Kidney tubule cell (primary cell): ENCODE measurements at regions not wholly inside any gene's neighbourhood (a gene's known extent, or its start where the extent isn't known, plus 50 kb on each side); places are given as distances from the start of the nearest gene placed in this dataset.
A peak's percentile ranks its signal among the peaks of the same experiment; 100 is the strongest.

Source experiments
- DNase-seq: peaks from one replicate; pipeline ENCODE4 v3.0.0-alpha.2; 2018; ENCODE audit warnings: low spot score

DNA sequence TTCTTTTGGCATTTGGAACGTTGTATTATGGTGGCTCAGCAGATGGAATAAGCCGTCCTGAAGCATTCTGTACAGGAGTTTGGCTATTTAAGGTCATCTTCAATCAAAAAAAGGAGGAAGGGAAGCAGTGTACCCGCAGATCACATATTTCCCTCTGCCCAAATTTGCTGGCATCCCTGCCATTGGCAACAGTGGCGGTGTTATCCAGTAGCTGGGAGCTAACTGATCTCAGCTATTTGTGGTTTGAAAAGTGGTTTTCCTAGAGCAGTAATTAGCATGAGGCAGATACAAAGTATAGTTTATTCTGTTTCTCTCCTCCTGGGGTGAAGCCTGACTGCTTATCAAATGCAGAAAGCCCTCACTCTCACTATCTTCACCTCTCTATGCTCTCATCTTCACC, 576.8 kb downstream of the QKI start:
- no peak for DNase-seq

DNA sequence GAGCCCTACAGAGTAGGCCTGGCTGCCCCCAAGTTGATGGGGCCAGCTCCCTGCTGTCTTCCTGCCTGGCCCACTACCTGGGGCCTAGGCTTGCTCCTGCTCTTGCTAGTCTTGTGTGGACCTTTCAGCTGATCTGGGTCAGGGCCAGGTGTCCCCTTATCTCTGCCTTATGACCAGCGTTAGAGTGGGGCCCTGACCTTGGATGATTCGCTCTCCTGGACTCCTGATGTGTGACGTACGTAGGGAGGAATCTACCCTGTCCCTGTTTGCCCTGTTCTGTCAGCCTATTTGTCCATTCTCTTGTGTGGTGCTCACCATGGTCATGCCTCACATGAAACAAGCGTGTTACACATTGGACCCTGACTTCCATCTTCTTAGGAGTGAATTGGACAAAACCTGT, 571.8 kb downstream of the QKI start:
- DNase-seq = peak; percentile 68

DNA sequence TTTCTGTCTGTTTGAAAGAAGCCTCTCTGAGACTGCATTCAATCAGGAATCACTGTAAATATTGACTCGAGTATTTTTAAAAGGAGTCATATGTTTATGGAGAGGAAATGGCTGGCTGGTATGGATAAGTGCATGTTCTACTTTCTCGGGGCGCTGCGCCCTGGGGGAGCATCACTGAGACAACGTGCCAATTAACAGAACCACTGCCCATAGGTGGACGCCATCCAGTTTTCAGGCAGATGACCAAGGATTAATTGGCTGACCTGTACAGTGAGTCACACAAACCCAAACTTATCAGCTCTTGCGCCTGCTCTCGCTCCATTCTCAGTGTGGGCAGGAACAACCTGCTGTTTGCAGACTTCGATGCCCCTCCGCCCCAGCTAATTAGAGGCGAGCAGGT, 571.2 kb downstream of the QKI start:
- no peak for DNase-seq

DNA sequence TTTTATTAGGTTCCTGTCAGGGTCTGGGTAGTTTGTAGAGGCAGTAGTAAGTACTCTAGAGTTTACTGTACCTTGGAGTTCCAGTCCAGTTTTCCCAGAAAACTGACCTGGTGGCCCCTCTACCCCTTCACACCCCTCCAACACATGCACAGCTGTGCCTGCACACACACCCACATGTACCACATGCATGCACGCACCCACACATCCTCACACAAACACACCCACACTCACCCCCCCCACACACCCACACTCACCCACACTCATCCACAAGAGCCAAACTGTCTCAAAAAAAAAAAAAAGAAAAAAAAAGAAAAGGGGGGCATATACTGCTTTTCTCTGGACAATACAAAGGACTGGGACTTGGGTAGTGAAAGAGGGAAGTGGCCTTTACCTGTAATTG, 570.5 kb downstream of the QKI start:
- DNase-seq = no peak

DNA sequence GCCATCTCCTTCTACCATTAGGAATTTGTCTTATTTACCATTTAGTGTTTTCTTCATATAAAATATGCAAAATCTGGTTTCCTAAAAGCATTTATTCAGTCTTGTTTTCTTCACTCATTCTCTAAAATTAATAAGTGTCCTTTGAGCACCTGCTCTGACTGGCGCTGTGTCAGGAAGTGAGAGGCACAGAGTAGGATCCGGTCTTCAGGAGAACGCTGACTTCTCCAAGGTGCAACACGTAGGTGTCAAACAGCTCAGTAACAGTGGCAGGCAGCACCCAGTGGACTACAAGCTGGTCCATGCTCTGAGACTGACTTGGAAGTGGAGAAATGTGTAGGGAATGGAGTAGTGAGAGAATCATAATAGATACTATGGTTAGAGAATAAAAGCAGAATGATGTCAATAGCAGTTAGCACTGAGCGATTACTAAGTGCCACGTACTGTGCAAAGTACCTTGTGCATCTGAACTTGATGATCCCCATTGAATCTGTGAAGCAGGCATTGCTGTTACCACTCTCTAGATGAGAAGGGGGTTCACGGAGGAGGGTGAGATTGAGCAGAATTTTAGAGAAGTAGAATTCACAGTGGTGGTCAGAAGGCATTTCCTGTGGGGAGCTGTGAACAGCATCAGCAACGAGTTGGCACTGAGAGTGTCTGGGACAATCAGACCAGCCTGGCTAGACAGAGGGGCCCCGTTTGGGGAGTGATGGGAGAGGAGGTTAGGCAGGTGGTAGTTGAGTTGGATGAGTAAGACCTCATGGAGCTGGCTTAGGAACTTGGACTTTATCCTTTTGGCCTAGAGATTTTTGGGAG, 569.8 kb downstream of the QKI start:
- DNase-seq = peak; percentile 21

DNA sequence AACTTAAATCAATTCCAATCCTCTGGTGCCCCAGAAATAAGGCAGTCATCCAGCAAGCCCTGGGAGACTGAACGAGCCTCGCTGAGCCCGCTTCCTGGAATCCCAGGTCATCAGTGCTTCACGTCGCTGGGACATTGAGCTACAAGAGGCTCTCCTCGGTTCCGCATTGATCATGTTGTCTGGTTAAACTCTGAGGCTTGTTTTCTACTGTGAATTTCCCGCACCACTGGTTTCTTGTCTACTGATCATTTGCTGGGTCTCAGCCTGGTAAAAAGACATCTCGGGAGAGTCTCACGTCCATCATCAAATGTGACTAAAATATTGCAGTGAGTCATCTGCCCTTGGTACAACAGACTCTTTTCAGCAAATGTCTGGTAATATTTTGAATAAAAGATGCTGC, 569.2 kb downstream of the QKI start:
- DNase-seq = no peak

DNA sequence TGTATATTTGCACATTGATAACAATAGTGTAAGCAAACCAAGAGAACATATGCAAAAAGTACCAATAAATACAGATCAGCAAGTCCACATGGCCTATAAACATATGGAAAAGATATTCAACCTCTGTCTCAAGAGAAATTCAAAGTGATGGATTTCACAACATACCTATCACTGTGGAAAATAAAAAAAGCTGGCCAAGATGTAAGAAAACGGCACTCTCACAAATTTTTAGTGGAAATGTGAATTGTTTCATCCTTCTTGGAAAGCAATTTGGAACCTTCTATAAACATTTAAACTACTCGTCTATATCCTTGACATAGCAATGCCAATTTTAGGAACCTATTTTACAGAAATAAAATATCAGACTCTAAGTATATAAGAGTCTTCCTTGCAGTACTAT, 559.8 kb downstream of the QKI start:
- no peak for DNase-seq

DNA sequence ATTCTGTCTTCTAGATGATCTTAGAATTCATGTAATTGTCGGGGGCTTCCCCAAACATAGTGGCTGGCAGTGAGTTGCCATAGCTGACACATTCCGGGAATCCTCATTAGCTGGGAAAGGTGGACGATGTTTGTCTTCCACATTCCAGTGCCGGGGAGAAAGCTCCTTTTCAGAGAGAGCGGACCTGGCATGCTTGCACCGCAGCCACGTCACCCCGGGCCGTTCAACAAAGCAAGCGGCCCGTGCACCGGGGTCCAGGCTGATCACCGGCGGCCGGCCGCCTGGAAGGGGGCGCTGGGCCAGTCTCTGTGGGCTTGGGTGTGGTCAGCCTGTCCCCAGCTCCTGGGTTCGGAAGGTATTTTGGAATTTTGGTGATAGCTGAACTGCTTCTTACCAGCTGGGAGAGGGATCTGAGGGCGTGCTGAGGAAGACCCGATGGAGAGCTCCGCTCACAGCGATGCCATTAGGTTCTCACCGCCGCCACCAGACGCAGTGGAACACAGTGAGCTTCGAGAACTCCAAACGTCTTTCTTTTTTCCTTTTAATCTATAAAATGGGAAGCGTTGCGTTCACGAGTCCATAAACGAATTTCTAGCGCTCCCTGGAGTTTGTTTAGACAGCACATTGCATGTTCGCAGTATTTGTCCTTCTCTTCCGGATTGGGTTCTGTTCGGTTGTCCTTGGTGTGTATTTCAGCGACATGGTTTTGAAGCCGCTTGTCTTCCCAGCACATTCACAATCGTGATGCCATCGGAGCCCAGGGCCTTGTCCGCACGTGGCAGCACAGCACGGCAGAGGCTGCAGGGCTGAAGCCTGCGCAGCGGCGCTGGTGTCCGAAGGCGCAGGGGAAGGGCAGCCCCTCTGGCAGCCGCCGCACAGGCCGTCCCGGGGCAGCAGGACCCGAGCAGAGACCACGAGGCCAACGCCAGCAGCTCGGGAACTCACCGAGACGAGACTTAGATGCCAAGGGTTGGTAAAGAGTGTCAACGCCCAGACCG, 557.6 kb downstream of the QKI start:
- DNase-seq = peak; percentile 81

DNA sequence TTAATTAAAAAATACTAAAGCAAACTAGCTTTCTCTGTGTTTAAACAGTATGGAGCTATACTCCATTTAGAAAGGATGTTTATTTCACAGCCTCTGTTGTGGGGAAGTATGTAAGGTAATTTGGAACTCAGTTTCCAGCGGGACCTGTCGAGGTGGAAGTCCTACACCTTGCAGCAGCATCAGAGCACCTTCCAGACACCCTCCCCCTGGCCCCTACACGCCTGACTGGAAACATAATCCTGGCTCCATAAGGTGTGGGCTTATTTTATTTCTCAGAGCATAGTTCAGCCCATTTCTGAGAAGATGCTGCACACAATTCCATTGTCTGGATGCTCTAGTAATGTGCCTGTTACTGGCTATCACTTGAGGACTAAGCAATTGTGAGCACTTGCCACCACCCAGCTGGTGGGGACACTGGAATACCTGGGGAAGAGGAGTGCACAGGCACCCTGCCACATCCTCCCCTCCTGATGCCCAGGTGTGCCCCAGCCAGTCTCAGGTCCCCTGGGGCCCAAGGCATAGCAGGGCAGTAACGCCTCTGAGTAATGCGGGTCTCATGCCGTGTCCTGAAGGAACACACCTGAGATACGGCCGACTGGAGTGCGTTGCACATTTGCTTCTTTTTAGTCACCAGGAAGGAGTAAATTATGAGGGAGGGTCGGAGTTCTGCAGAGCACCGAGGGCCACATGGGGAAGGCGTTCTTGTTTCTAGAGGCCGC, 556.5 kb downstream of the QKI start:
- no peak for DNase-seq

DNA sequence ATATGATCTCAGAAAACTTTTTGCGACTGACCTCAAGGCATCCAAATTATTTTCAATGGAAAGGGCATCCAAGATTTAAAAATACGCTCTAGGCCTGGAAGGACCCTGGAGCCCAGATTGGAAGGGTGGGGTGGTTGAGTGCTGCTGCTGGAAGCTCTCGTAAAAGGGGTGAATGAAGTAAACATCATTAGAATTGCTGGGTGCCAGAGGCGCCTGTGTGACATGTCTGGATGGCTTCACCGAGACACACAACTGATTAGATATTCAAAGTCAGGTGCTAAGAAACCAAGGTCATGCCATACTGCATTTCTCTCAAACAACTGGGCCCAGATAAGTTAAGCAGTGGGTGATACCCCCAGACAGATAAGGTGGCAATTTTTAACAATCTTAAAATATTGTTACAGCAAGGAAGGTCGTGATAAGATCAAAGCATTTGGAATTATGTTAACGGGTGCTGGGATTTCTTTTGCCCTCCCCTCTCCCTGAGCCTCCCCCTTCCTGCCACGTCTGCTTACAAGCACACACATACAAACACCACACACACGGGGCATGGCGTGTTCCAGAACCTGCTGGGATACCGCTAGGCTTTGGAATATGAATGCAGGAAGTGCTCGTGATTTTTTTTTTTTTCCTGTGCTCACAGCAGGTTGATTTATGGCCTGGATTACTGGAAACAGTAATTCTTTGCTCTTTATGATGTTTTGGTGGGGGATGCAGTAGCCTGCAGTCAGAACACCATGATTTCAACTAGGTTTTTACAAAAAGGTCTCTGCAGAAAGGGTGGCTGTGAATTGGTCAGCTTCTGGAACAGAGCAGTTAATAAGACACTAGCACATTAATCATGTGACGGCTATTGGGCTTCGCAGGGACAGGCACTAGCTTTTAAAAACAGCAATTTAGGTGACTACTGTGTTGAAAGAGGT, 551.2 kb downstream of the QKI start:
- DNase-seq = peak; percentile 53

DNA sequence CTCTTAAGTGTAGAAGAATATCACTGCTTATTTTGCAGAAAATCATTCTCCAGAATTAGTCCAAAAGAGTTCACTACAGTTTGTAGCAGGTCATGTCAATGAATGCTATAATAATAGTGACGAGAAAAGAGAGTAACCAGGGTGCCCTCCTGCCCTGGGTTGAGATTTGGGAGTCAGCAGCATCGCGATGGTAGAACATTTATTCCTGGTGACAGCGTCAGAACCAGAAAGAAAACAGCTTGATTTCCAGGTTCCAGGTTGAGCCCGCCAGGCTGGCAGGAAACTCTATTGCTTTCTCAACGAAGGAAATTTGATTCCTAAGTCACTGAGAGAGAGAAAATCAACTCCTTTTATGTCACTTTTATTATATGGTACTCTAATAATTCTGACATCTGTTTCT, 550.3 kb downstream of the QKI start:
- DNase-seq = no peak

DNA sequence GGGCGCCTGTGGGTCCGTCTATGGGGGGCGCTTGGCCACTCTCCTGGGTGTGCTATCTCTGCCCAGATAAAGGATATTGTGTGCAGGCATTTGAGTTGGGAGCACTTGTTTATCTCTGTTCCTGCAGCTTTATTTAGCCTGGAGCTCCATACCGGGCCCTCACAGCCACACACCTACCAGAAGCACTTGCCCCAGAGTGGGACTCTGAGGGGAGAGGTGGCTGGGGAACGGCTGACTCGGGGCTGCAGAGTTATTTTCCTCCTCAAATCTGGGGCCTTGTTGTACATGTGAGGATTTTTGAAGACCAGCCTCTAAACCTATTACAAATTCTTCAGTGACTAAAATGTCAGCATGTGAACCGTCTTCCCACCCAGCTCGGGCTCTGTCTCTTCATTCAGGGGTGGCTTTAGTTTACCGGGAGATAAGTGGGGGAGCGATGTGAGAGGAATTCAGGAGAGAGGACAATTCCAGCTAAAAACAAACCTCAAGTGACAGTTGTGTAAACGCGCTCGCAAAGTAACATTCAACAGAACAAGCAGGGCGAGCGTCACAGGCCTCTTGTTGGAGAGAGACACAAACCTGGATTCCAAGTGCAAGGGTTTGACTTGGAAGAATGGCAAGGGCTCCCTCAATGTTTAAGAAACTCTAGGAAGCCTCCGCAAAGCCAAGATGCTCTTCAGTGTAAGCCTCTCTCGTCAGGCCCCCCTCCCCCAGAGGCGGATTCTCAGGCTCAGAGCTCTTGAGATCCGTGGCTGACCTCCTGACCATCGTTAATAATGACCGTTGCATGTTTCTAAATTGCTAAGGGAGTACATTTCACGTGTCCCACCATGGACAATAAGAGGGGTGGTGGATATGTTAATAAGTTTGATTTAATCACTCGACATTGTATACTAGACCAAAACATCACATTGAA, 548.9 kb downstream of the QKI start:
- DNase-seq = no peak

DNA sequence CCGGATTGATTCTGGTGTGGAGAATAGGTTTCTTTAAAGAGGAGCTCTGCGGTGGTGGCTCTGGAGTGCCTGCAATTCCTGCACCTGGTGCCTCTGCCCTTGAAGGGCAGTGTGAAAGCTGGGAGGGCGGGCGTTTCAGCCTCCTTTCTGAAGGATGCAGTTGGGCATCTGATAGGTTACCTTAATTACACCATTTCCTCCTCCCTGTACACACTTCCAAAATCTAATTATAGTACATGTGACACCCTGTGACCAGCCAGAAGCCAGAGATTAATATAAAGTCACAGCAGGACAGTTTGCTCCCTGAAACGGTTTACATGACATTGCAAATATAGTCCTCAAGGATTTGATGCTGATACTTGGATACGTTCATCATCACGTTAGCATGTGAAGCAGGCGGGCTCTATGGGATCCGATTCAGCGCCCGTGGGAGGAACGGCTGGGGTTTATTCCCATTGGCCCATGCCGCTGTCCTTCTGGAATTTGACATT, 548.2 kb downstream of the QKI start:
- DNase-seq = no peak

DNA sequence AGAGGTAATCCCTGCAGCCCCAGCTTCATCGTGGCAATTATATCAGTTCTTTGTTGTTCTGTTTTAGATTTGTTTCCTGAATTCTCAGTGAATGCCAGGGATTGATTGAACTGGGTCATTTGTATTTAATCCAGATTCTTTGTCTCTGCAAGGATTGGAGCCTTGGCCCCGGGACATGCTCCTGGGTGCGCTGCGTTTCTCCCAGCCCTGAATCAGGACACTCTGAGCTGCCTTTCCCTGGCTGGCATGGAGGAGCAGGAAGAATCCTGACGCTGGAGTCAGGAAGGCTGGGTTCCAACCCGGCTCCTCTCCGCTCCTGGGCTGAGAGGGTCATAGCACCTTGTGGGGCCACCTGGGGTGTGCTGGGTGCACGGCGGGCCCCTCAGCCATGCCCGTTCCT, 545.6 kb downstream of the QKI start:
- no peak for DNase-seq

DNA sequence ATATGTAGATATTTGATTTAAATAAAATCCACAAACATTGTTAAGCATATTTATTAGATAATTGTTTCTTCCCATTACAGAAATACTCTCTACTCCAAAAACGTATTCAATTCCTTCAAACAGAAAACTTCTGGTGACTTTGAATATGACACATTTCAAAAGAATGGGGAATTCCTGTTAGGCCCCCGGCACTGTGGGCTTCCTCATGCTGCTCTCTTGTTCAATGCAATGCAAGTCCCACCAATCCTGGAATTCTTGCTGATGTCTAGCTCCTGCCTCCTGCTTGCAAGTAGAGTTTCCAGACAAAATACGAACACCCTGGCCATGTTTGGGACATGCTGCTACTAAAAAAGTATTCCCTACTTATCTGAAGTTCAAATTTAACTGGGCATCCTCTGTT, 544.1 kb downstream of the QKI start:
- DNase-seq = peak; percentile 83

DNA sequence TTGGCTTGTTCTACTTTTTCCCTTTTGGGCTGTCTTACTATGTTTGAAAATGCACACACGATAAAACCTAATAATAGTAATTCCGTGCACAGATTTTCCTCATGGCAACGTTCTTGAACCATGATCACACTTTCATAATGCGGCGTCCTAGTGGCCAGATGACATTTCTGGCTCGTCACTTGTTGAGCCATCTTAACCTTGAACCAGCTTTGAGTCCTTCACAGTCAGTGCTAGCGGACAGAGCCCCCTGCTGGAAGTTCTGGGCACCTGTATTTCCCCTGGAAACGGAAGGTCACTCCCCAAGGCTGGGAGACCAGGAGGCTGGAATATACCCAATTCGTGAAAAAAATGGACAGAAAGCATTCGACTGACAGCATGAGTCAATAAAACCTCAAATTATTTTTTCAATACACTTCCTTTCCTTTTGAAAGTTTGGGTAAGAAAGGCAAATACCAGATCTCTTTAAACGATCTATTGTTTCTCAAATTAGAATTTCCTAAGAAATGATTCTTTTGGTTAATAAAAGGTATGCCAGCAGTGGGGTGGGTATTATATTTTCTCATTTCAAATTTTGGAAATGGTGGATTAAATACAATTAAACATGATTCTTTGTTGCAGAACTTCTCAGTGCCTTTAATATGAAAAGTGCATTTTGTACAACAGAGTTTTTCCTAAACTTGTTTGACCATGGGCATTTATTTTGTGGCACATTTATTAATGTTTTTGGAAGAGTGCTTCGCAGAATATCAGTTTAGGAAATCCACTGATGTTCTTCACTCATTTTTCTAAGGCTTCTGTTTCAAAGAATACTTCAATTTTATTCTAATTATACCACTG, 542.3 kb downstream of the QKI start:
- DNase-seq = peak; percentile 83

DNA sequence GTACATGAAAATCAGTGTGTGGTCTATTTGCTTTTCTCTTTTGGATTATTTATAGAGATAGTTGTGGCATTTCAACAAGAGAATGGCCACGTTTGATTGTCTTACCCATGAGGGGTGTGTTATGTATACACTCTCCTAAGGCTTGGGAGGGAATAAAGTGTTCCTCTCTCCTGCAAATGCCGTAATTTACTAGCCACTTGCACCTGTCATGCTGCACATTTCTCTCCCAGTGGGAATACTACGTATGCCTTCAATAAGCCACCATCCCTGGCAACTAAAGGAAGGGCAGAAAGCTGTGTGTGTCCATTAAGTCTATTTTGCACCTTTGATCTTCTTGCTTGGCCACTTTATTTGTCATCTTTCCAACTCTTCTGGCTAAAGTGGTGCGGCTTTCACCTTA, 541.2 kb downstream of the QKI start:
- DNase-seq = no peak

DNA sequence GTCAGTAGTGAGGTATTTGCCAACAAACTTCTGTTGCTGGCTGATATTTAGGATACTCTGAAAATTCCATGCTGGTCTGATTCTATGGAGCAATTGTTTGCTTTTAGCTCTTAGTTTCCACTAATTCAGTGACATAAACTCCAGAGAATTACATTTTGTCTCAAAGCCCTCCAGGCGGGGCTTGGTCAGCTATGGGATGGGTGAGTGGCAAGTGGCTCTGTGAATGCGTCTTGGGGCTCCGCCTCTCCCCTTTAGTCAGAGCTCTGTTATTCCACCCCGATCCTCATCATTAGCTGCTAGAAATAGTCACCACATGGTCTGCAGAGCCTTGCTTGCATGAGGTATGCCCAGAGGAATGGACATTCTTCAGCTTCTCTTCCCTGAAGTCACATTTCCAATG, 540.6 kb downstream of the QKI start:
- peak; percentile 81 for DNase-seq

DNA sequence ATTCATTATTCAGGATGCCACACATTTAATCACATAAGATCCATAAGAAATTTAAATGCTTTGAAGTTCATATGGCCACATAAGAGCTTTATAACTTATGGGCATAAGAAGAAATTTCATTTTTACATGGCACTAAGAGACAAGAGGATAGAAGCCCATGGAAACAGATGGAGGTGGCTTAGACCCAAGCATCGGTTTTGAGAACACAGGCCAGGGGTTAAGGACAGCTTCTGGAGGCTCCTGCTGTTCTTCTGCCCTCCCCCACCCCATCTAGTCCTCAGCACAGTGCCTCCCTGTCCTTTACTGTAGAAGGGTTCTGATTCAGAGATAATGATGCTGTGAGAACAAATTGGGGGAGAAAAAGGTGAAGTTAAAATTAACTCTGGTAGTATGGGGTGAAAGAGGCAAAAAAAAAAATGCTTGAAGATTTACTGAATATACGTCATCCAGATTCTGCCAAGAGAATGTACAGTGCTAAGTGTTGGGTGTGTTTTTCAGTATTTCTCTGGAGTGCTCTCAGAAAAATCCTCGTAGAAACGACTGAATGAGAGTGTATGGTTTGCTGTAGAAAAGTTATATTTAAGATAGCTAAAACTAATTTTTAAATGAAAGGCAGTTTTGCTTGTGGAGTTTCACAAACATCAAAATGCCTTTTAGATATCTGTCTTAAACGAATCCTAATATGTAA, 539.7 kb downstream of the QKI start:
- DNase-seq = no peak
